Esophagus squamous epithelium (tissue), 4 donors: ENCODE measurements at regions not wholly inside any gene's neighbourhood (a gene's known extent, or its start where the extent isn't known, plus 50 kb on each side); places are given as distances from the start of the nearest gene placed in this dataset.

Source experiments
- CTCF ChIP-seq, 6 experiments: fragments of 450-650 bp in 4 of 6; fragments of 200-600 bp in 2 of 6; sonication (generic) in 2 of 6; IDR thresholded peaks; one replicate each; pipeline ENCODE4 v1.5.1; 2016 to 2019; ENCODE audit warnings: antibody characterized with exemption in 6 of 6, mild to moderate bottlenecking in 4 of 6, moderate library complexity in 4 of 6
- POLR2A ChIP-seq, 4 donors: fragments of 450-650 bp; IDR thresholded peaks; one replicate each; pipeline ENCODE4 v1.6.1; 2017; ENCODE audit warnings: antibody characterized with exemption in 4 of 4, mild to moderate bottlenecking in 4 of 4, moderate library complexity in 3 of 4

GRCh38 chrY:19303136-19303535, 441.4 kb downstream of the KDM5D start:
- TF ChIP-seq POLR2A (IDR thresholded peaks at IDR 0.05) (no peak), CTCF (IDR thresholded peaks at IDR 0.05) (no peak)
